AG04450 (cell line): ENCODE measurements at regions not wholly inside any gene's neighbourhood (a gene's known extent, or its start where the extent isn't known, plus 50 kb on each side); places are given as distances from the start of the nearest gene placed in this dataset.

ENCODE experiments used
- CTCF ChIA-PET: fragments of 300-600, 350-600 bp; formaldehyde crosslinking; extraction: SDS; loops from one replicate; lab custom pipeline; 2022; ENCODE audit warnings: antibody characterized with exemption, inconsistent platforms; lab: Charles Lee
- POLR2A ChIA-PET: fragments of 350-600 bp; formaldehyde crosslinking; extraction: SDS; loops from one replicate; lab custom pipeline; 2021; ENCODE audit warnings: antibody characterized with exemption, inconsistent platforms; lab: Yijun Ruan, JAX
- DNase-seq: peaks from one replicate; pipeline ENCODE4 v3.0.0-alpha.2; 2011; ENCODE audit warnings: low read depth, low spot score
- H3K27ac ChIP-seq: one replicate; pipeline ENCODE4 v1.5.1; 2012; ENCODE audit warnings: low read depth, low read length, control low read depth
- H3K27me3 ChIP-seq: one replicate; pipeline ENCODE4 v1.6.0; 2012; ENCODE audit warnings: low read length; ENCODE audit not compliant: control insufficient read depth, insufficient read depth
- H3K4me3 ChIP-seq: 2 replicates; pipeline ENCODE4 v1.5.1; 2011; ENCODE audit warnings: mild to moderate bottlenecking, low read depth, low read length, control low read depth
- H3K9me3 ChIP-seq: 2 replicates; pipeline ENCODE4 v1.5.1; 2012; ENCODE audit warnings: low read length; ENCODE audit not compliant: control insufficient read depth, insufficient read depth
- TF ChIP-seq, protein P1 (sequence below): IDR thresholded peaks from 2 replicates; pipeline ENCODE4 v1.5.1; 2011; ENCODE audit warnings: low read depth, low read length, control low read depth, inconsistent platforms

DNA sequence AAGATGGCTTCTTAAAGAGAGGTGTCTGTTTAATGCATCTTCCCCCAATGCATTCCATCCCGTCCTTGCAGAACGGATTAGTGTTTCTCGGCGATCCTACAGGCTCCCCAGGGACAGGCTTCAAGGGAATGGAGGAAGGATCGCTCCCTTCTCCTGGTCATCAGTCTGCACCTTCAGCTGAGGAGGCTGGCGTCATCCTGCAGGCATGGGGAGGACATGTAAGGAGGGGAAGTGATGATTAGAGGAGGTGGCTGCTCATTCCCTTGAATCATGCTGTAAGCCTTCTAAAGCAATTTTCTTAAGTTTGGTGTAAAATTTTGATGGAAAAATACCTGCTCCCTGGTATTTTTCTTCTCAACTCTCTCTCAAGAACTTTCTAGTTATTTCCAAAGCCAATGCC is 603.6 kb downstream of the NPHP4 start:
- TF ChIP-seq, protein P1, sequence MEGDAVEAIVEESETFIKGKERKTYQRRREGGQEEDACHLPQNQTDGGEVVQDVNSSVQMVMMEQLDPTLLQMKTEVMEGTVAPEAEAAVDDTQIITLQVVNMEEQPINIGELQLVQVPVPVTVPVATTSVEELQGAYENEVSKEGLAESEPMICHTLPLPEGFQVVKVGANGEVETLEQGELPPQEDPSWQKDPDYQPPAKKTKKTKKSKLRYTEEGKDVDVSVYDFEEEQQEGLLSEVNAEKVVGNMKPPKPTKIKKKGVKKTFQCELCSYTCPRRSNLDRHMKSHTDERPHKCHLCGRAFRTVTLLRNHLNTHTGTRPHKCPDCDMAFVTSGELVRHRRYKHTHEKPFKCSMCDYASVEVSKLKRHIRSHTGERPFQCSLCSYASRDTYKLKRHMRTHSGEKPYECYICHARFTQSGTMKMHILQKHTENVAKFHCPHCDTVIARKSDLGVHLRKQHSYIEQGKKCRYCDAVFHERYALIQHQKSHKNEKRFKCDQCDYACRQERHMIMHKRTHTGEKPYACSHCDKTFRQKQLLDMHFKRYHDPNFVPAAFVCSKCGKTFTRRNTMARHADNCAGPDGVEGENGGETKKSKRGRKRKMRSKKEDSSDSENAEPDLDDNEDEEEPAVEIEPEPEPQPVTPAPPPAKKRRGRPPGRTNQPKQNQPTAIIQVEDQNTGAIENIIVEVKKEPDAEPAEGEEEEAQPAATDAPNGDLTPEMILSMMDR, result no peak
- H3K9me3 ChIP-seq, result peaks cover 85% of the 10 kb centered on the region
- POLR2A ChIA-PET, result no interaction called here
- no peaks in the 10 kb centered on the region for H3K27me3 ChIP-seq
- no peak overlapping the region for H3K27ac ChIP-seq
- CTCF ChIA-PET, result no interaction called here
- DNase-seq, result no peak
- H3K4me3 ChIP-seq, result no peak overlapping the region

DNA sequence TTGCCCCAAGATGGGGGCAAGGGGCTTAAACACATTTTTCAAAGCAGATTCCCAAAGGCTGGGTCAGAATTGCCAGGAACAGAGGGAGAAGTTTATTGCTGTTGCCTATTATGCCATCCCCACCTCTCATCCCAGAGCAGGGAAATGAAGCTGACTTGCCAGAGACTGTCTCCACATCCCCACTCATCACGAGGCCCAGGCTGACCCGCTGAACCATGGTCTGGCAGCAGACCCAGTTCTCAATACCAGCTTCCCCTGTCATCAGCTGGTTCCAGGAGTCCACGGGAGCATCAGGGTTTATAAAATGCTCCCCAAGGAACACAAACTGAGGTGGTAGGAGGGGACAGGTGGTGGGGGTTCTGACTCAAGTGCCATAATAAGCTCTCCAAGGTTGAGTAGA is 605.9 kb downstream of the NPHP4 start:
- ChIA-PET POLR2A (no interaction called here), CTCF (no interaction called here)
- Histone ChIP-seq H3K27me3 (no peaks in the 10 kb centered on the region), H3K9me3 (peaks cover 84% of the 10 kb centered on the region), H3K27ac (no peak overlapping the region), H3K4me3 (no peak overlapping the region)
- TF ChIP-seq, protein P1, result no peak
- no peak for DNase-seq

DNA sequence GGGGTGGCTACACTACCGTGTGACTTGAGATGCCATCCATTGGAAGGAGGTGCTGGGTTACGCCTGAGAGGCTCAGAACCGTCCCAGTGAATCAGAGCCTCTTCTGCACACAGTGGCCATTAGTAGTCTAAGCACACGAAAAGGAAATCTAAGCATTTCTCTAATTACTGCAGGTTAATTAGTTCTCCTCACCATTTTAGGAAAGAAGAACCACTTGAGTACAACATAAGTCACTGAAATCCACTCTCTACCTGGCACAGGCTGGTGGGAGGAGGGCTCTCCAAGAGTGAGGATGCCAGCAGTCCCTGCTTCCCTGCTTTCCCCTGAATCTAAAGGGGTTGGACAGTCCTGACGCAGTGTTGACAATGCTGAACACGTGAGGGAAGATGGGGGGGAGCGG is 606.3 kb downstream of the NPHP4 start:
- ChIA-PET POLR2A (no interaction called here), CTCF (no interaction called here)

DNA sequence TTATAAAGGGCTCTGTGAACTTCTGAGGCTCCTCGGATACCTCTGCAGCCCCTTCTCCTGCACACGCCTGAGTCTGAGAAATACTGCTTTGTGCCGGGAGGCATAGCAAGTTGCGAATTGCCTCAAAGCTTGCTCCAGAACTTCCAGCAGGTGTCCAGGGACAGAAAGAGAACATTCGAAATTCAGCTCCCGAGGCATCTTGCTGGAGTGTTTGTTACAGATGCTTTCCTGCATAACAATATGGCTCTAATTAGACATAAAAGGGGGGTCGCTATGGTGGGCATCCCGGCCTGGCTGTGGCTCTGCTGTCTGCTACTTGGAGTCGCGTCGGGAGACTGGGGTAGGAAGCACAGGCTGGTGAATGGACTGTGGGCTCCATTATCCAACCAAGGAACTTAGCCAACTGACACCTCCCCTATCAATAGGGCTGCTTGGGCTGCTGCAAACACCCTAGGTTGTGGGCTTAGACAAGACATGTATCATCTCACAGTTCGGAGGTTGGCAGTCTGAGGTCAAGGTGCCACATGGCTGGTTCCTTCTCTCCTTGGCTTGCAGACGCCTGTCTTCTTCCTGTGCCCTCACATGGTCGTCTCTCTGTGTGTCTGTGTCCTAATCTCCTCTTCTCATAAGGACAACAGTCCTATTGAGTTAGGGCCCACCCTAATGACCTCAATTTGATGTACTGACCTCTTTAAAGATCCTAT is 607.0 kb downstream of the NPHP4 start:
- TF ChIP-seq, protein P1, result no peak
- DNase-seq, result no peak
- H3K9me3 ChIP-seq, result peaks cover 83% of the 10 kb centered on the region
- no peak overlapping the region for H3K4me3 ChIP-seq
- H3K27me3 ChIP-seq, result no peaks in the 10 kb centered on the region
- H3K27ac ChIP-seq, result no peak overlapping the region
- ChIA-PET POLR2A (no interaction called here), CTCF (no interaction called here)

More for the DNA sequence above, 606.3 kb downstream of the NPHP4 start:
- no peak overlapping the region for H3K4me3 ChIP-seq
- no peaks in the 10 kb centered on the region for H3K27me3 ChIP-seq
- H3K9me3 ChIP-seq, result peaks cover 84% of the 10 kb centered on the region
- DNase-seq, result no peak
- TF ChIP-seq, protein P1, result no peak
- no peak overlapping the region for H3K27ac ChIP-seq

DNA sequence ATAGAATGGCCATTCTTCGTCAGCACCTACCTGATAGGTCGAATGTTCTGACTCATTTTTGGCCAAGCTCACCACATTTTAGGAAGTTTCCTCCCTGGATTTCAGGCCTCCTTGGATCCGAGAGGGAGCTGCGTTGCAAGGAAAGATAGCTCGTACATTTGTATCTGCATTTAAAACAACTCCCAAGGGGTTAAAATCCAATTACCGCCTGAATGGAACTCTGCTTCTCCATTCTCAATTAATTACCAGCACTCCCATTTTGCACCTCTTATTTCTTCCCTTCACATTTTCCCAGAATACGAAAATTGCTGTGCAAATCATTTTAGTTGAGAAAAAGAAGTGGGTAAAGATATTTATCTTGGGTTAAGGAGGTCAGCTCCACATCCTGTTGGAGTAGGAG is 610.7 kb downstream of the NPHP4 start:
- TF ChIP-seq, protein P1, result no peak
- POLR2A ChIA-PET, result no interaction called here
- CTCF ChIA-PET, result no interaction called here
- Histone ChIP-seq H3K27me3 (no peaks in the 10 kb centered on the region), H3K4me3 (no peak overlapping the region), H3K9me3 (peaks cover 82% of the 10 kb centered on the region), H3K27ac (no peak overlapping the region)
- DNase-seq, result no peak
